GM18909 (cell line): ENCODE measurements at regions not wholly inside any gene's neighbourhood (a gene's known extent, or its start where the extent isn't known, plus 50 kb on each side); places are given as distances from the start of the nearest gene placed in this dataset.
"Not testable (repeated sequence)": the region's sequence is repeated elsewhere in the genome, so short reads cannot be mapped to it uniquely, and the experiment has no call there.

Experiments used
- ATAC-seq: cut with Tn5 transposase; IDR thresholded peaks from one replicate; pipeline ENCODE4 v1.9.1; 2021; ENCODE audit warnings: mild to moderate bottlenecking; ENCODE audit not compliant: unreplicated experiment, poor library complexity

GRCh38 chr3:177679568-177680471 is 482.5 kb upstream of the TBL1XR1 start:
- peak; percentile 76 for ATAC-seq

- ATAC-seq: no peak
Observed at GRCh38 chr3:177680472-177680821, 483.2 kb upstream of the TBL1XR1 start.

- no peak for ATAC-seq
Observed at GRCh38 chr3:177681156-177681555, 483.9 kb upstream of the TBL1XR1 start.

GRCh38 chr3:177681852-177682251 is 484.6 kb upstream of the TBL1XR1 start:
- no peak for ATAC-seq

- no peak for ATAC-seq
Observed at GRCh38 chr3:177683586-177683985, 486.3 kb upstream of the TBL1XR1 start.

- ATAC-seq: no peak
Observed at GRCh38 chr3:177686671-177687070, 489.4 kb upstream of the TBL1XR1 start.

- ATAC-seq: no peak
Observed at GRCh38 chr3:177687291-177687690, 490.0 kb upstream of the TBL1XR1 start.

GRCh38 chr3:177688152-177688551 is 490.9 kb upstream of the TBL1XR1 start:
- no peak for ATAC-seq

- no peak for ATAC-seq
Observed at GRCh38 chr3:177689077-177689476, 491.8 kb upstream of the TBL1XR1 start.

GRCh38 chr3:177689869-177690268 is 492.6 kb upstream of the TBL1XR1 start:
- ATAC-seq: no peak

- no peak for ATAC-seq
Observed at GRCh38 chr3:177690306-177690705, 493.0 kb upstream of the TBL1XR1 start.

GRCh38 chr3:177692304-177692975 is 495.2 kb upstream of the TBL1XR1 start:
- ATAC-seq: no peak

- ATAC-seq: peak; percentile 10
Observed at GRCh38 chr3:177693616-177694264, 496.5 kb upstream of the TBL1XR1 start.

GRCh38 chr3:177694316-177694715 is 497.0 kb upstream of the TBL1XR1 start:
- ATAC-seq: peak; percentile 59

GRCh38 chr3:177694951-177695350 is 497.7 kb upstream of the TBL1XR1 start:
- ATAC-seq: no peak

- no peak for ATAC-seq
Observed at GRCh38 chr3:177700117-177700516, 502.8 kb upstream of the TBL1XR1 start.

GRCh38 chr3:177703788-177704187 is 506.5 kb upstream of the TBL1XR1 start:
- no peak for ATAC-seq

GRCh38 chr3:177705976-177706823 is 508.9 kb upstream of the TBL1XR1 start:
- ATAC-seq: no peak

GRCh38 chr3:177709470-177709869 is 512.2 kb upstream of the TBL1XR1 start:
- not testable (repeated sequence) for ATAC-seq

- ATAC-seq: no peak
Observed at GRCh38 chr3:177710506-177710905, 513.2 kb upstream of the TBL1XR1 start.
